Activated CD4-positive, alpha-beta T cell treated with anti-CD3 and anti-CD28 coated beads, Interleukin-10, Interleukin-2, amounts not matched to agents 100 ng/mL and 50 ng/mL, durations not matched to agents 16 hours and 8 hours (primary cell): ENCODE measurements at regions not wholly inside any gene's neighbourhood (a gene's known extent, or its start where the extent isn't known, plus 50 kb on each side); places are given as distances from the start of the nearest gene placed in this dataset.
A peak's percentile ranks its signal among the peaks of the same experiment; 100 is the strongest.
"Not testable (repeated sequence)": the region's sequence is repeated elsewhere in the genome, so short reads cannot be mapped to it uniquely, and the experiment has no call there.

ENCODE experiments used
- DNase-seq: peaks from one replicate; pipeline ENCODE4 v3.0.0-alpha.2; 2020

DNA sequence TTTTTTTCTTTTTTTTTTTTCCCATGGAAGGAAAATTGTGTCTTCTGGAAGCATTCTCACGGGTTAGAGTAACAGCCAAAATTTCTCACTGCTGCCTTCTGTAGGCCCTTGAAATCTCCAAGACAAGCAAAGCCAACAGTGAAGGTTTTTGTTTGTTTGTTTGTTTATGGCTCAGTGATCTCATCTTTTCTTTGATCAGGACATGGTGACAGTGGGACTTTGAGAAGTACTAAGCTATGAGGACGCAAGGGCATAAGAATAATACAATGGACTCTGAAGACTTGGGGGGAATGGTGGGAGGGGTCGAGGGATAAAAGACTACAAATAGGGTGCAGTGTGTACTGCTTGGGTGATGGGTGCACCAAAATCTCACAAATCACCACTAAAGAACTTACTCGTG, 419.4 kb downstream of the PTPRC start:
- DNase-seq = no peak

DNA sequence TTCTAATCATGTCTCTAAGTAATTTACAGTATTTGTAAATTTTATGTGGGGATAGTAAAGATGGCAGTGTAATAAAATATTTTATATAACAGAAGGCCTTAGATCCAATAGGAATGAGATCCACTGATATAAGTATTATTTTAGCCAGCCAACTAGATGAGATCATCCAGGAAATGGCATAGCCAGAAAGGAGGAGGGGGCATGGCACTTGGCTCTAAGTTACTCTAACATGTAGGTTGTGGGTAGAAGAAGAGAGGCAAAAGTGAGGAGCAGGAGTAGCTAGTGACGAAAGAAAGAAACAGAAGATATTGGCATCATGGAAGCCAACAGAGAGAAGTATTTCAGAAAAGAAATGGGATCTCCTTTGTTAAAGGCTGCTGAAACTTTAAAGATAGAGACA, 426.1 kb downstream of the PTPRC start:
- no peak for DNase-seq

DNA sequence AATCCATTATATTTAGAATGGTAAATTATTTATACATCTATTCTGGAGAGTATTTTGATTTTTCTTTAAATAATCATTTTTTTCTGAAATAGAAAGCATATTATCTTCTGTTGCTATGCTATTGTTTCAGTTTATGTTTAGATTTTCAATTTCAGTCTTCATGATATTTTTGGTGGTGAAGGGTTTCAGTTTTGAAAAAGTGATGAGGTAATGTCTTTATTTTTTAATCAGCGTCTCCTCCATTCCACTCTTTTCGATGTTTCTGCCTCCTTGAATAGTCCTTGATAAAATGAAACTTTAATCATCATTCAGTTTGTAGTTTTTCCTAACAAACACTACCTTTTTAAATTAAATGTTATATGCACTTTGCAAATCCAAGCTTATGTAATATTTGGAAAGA, 428.6 kb downstream of the PTPRC start:
- peak; percentile 35 for DNase-seq

DNA sequence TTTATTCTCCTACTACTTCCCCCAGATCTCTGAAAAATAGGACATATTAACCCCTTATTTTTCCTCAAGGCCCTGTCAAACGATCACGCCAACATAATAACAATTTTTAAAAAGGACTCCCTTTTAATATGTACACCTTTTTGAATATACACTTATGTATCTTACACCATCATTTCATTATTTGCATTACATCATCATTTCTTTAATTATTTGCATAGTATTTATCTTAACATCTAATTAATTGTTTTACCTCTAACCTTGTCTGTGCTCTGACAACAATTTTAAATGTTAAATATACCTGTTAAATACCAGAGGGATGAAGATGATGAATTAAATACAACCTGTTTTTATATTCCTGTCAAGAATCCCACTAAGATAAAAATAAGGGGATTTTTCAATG, 432.2 kb downstream of the PTPRC start:
- no peak for DNase-seq

DNA sequence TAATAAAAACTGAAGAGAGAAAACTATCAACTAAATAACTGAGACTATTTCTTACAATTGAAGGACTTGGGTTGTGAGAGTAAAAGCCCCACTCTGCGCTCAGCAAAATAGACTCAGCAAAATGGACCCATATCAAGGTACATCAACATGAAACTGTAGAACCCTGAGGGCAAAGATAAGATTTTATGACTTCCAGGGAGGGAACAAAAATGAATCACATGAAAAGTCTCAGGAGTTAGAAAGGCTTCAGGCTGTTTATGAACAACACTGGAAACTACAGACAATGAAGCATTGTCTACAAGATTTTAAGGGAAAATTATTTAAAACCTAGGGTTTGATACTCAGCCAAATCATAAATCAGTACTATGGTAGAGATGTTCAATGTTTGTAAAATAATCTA, 434.3 kb downstream of the PTPRC start:
- DNase-seq = no peak

DNA sequence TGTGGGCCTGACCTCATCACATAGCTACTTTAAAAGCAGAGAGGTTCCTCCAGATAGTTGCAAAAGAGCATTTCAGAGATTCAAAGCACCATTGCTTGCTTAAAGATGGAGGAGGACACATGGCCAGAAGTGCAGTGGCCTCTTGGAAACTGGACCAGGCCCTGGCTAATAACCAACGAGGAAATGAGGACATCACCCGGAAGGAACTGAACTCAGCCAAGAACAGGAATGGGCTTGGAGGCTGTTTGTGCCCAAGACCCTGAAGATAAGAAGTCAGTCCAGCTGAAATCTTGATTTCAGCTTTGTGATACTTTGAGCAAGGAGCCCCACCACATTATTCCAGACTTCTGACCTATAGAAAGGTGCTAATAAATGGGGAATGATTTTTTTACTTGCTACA, 437.0 kb downstream of the PTPRC start:
- DNase-seq = no peak

DNA sequence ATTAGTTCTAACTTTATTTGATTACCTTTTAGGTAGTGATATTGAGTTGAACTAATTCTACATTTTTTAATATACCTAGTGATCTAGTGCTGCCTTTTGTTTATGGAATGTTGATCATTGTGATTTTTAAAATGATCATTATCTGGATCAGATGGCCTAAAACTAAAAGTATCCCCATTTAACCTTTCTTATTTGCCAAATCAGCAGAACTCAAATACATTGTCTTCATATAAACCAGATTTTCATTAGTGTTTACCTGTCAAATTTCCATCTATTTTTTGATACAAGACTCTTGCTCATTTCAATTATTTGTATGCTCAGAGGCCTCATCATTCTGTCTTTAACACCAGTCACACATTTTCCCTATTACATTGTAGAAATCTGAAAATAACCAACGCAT, 441.2 kb downstream of the PTPRC start:
- DNase-seq = no peak

DNA sequence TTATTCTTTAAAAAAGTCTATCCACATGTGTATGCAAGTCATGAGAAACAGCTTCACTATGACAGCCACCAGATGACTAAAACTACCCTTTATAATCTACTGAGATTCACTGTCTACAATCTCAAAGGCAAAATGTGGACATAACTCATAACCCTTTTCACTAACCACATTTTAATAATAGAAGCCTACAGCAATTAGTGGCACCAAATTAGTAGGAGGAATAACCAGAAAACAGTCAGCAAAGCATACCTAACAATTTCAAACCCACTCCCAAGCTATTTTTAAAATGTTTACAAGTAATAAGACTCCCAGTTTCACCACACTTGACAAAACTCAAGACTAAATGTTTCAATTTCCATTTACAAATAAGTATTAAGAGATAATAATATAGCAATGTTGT, 442.9 kb downstream of the PTPRC start:
- DNase-seq = peak; percentile 21

DNA sequence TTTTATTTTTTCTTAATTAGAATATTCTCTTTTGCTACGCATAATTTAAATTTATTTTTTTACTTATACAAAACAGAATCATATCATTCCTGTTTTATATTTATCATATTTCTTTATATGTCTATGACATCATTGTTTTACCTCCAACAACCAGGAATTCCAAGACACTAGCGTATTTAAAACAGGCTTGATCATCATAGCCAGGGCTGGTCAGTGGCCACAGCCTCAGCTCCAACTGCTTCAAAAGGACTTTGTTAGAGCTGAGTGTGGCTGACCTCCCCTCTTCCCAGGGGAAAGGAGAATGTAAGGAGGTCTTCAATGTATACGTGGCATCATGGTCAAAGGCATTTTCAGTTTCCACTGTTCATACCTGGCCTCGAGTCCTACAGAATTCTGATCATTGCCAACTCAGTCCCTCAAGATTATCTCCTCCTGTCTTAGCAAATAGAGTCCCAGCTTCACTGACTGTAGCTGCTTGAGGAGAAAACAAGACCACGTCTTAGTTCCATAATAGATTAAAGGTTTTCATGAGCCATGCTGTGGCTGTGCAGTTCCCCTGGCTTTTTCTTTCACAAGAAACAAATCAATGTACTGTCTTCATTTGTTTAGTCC, 444.0 kb downstream of the PTPRC start:
- DNase-seq = no peak

DNA sequence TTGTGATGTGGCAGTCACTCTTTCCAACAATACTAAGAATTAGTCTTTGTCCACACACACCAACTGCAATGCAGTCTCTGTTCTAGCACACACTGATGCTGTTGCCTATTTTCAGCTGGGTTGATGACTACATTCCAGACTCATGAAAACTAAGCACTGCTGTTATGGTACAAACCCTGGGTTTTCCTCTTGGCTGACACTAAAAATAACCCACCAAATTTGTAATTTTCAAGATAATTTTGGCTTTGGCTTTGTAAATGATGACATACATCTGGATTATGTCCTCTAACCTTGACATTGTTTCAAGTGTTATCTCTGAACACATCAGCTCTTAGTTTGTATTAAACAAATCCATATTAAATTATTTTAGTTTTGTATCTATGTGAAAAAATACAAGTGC, 444.8 kb downstream of the PTPRC start:
- DNase-seq = no peak

DNA sequence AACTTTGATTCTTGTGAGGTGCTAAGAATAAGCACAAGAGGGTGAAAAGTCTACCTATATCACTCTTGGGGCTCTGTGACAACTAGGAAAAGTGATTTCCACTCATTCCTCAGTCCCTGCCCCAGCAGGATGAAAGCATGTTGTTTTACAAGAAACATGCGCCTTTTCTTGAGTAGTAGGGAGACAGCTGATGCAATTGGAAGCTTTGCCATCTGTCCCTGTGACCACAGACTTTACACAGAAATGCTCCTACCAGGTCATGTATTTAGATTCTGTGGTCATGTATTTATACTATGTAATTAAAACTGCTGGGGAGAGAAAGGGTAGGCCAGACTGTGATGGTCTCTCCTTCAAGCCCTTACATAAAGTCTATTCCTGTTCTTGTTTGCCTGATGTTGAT, 445.5 kb downstream of the PTPRC start:
- DNase-seq = peak; percentile 4

DNA sequence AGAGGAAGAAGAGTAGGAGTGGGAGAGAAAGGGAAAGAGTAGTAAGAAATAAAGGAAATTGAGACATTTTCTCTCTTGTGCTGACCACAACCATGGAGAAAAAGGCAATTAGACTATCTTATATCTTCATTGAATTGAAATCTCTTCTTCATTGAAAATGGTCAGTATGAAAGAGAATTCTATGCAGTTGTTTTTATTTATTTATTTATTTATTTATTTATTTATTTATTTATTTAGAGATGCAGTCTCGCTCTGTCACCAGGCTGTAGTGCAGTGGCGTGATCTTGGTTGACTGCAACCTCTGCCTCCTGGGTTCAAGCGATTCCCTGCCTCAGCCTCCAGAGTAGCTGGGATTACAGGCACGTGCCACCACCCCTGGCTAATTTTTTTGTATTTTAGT, 447.1 kb downstream of the PTPRC start:
- DNase-seq = no peak

DNA sequence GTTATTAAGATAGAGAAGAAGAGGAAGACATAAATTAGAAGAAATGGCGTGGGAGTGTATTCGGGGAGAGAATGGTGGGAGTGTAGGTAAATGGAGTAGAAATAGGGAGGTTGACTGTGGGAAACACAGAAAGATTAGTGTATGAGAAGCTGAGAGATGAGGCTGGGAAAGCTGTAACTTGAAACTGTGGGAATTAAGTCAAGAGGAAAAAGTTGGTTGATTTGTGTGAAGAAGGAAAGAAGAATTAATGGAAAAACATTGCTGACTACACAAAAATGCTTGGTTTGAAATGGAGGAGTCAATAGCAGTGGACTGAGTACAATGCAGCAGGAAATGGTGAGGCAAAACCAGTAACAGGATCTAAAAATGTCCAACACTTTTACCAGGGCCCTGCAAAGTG, 448.3 kb downstream of the PTPRC start:
- DNase-seq = no peak

DNA sequence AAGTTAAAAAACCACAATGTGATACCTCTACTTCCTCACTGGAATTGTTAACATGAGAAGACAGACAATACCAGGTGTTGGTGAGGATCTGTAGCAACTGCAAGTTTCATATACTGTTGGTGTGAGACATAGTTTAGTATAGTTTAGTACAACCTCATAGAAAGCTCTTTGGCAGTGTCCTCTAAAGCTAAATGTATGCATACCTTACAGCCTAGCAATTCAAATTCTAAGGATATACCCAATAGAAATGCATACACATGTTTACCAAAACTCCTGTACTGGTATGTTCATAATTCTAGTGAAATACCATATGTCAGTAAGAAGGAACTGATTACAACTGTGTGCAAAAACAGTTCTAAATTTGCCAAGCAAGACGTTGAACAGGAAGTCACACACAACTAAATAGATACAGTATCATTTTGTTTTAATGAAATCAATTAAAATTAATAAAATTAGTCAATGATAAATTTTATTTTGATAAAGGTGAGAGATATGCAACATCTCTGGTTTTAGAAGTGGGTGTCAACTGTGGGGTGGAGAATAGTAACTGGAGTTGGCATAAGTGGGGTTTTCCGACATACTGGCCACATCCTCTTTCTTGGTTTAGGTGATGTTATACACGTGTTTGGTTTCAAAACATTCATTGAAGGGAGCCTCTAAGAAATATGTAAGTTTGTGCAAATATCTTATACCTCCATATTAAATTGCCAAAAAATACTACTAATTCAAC, 450.7 kb downstream of the PTPRC start:
- peak; percentile 78 for DNase-seq

DNA sequence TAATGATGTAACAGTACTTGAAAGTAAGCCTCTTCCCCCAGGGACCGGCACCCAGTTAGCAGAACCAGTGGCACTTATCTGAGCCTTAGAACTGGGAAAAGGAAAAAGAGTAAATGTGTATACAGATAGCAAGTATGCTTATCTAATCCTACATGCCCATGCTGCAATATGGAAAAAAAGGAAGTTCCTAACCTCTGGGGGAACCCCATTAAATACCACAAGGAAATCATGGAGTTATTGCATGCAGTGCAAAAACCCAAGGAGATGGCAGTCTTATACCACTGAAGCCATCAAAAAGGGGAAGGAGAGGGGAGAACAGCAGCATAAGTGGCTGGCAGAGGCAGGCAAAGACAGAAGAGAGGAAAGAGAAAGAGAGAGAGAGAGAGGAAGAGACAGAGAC, 456.8 kb downstream of the PTPRC start:
- not testable (repeated sequence) for DNase-seq

DNA sequence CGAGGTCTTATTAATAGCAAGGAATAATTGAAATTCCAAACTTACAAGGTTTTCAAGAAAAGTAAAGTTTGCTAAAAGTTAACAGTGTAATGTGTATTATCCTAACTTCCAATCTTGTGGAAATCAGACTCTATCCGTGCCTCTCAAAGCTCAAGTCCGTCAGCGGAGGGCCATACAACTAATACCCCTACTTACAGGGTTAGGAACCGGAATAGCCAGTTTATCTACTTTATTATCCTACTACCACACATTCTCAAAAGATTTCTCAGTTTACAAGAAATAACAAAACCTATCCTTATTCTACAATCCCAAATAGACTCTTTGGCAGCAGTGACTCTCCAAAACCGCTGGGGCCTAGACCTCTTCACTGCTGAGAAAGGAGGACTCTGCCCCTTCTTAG, 457.8 kb downstream of the PTPRC start:
- no peak for DNase-seq

DNA sequence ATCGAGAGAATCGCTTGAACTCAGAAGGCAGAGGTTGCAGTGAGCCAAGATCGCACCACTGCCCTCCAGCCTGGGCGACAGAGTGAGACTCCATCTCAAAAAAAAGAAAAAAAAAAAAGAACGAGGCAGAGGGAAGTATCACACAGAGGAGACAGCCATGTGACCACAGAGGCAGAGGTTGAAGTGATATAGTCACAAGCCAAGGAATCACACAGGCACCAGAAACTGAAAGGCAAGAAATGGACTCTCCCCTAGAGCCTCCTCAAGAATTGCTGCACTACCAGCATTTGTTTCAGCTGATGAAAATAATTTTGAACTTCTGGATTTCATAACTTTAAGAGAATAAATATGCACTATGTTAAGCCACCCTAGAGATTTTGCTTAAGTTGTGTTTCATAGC, 459.6 kb downstream of the PTPRC start:
- DNase-seq = no peak

DNA sequence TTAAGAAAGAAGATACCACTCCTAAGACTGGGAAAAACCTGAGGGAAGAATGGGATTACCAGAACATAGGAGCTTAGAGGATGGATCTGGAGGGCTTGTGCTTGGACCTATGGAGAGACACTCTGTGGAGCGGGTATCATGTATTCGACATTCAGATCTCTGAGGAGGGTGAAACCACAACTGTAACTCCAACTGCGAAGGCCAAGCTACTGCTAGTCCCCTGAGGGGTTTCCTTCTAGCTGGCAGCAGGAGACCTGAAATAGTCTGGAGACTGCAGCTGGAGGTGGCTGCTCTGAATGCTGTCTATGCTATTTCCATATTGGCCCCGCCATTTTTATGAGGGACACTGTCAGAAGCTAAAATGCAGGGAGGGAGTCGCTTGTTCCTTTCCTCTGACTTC, 462.3 kb downstream of the PTPRC start:
- DNase-seq = no peak

DNA sequence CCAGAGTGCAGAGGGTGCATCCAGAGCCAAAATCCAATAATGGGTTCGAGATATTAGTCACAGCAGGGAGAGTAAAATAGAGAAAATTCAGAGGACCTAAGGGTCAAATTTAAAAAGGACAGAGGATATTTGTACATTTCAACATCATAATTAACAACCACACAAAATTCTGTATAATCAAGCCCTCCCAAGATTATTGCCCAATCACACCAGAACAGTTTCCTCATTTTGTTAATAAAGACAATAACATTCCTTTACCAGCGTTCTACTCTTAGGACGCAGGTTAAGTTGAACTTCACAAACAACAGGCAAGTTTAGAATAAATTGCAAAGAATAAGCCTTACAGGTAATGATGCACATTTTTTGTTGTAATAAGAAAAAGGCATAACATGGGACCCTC, 462.8 kb downstream of the PTPRC start:
- DNase-seq = no peak

DNA sequence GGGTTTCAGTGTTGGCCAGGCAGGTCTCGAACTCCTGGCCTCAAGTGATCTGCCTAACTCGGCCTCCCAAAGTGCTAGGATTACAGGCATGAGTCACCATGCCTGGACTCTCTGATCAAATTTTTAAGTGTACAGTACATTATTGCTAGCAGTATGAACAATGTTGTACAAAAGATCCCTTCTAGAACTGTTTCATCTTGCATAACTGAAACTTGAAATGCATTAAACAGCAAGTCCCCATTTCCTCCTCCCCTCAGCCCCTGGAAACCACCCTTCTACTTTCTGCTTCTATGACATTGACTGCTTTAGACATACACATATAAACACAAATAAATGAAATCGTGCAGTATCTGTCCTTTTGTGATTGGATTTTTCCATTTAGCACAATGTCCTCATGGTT, 463.4 kb downstream of the PTPRC start:
- DNase-seq = peak; percentile 8

DNA sequence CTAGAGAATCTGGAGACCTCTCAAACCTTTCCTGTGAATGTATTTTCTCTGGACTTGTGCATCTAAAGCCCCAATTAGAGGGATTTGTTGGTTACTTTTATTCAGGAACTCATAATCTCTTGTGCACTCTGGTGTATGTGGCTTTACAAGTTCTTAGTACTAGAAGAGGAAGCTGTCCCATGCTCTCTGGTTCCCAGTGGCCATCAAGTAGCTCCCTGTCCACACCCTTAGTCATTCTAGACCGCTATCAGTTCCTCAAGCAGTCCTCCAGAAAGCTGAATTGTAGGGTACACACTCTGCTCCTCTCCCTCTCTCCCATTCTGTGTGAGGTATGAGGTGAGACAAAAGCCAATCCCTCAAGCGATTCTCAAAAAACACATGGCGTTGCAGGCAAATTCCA, 470.3 kb downstream of the PTPRC start:
- no peak for DNase-seq

DNA sequence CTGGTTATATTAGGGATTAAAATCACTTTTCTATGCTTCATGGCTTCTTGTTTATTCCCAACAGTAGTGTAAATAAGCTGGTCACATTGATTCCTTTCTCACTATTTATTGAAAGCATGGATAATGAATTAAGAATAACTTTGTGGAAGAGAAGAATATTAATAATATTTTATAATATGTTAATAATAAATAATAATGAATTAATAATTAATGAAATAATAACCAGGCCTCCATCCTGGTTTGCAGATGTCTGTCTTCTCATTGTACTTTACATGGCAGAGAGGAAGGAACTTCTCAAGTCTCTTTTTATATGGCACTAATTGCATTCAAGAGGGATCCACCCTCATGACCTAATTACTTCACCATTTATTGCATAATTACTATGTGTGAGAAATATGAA, 473.5 kb downstream of the PTPRC start:
- DNase-seq = no peak

DNA sequence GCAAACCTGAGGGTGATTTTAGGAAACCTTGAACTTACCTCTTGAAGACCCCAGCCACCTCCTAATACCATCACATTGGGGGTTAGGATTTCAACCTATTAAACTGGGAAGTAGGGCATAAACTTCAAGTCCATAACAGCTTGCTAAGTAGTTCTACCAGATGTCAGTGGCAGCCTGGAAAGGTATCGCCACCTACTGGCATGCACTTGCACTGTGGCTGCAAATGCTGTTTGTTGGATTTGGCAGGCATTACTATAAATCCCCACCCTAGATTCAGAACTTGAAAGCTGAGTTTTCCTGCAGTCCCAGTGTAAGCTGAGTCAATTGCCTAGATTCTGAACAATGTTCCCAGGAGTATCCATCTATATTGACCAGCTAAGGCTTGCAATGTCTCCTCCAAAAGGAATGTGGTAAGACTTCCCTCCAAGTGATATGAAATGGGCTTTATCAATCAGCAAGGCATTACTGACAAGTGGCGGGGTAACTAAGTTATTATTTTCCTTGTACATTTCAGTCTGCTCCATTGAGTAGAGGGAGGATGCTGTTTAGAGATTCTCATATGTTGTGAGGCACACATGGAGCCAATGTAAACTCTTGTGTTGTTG, 474.5 kb downstream of the PTPRC start:
- peak; percentile 76 for DNase-seq

DNA sequence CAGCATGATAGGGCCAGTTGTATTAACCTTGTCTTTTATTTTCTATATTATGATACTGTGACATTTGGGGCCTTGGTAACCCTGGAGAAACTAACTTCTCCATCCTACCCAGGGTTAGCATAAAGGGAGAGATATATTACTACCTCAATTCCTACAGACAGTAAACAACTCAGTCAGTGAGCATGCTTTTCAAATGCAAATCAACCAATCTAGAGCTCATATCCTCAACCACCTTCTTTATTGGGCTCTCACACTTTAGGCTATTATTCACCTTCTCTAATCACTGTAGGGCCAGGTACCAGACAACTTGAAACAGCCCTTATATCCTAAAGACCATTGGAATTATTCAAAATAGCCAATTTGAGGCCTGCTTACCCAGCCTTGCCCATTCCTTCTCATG, 477.6 kb downstream of the PTPRC start:
- DNase-seq = no peak

DNA sequence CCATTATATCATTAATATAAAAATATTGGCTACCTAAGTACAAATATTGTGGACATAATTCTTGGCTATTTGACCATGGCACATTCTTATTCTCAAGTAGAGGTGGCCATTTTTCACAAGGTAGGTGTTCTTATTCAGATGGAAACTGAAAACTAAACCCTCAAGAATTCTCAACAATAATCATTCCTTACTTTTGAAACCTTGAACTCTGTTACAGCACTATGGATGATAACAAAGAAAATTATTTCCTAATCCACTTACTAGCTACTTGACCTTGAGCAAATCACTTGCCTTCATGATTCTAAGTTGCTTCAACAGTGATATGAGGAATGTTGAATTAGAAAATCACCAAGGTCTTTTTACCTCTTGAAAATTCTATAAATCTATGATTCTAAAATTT, 482.2 kb downstream of the PTPRC start:
- DNase-seq = no peak
